A549 (cell line): ENCODE measurements at regions not wholly inside any gene's neighbourhood (a gene's known extent, or its start where the extent isn't known, plus 50 kb on each side); places are given as distances from the start of the nearest gene placed in this dataset.

ENCODE experiments used
- ATAC-seq, 2 experiments: fragments of 200-7000 bp in 1 of 2; fragments of >200 bp in 1 of 2; cut with Nextera tagmentation in 1 of 2; cut with Tn5 transposase in 1 of 2; 3 replicates each; pipeline versions ENCODE4 v1.8.0 to v1.9.1; 2018 to 2020; ENCODE audit warnings: mild to moderate bottlenecking in 1 of 2, moderate library complexity in 1 of 2
- CTCF ChIA-PET: fragments of 300-600 bp; sonication (Branson Sonifier 250); formaldehyde crosslinking; extraction: SDS; loops from one replicate; lab custom pipeline; 2021; ENCODE audit warnings: antibody characterized with exemption, inconsistent platforms; lab: Yijun Ruan, JAX
- POLR2A ChIA-PET: fragments of 350-600 bp; formaldehyde crosslinking; extraction: SDS; loops from one replicate; lab custom pipeline; 2021; ENCODE audit warnings: antibody characterized with exemption, inconsistent platforms; lab: Yijun Ruan, JAX
- DNase-seq, 2 experiments: peaks; one replicate each; pipeline versions ENCODE4 v3.0.0 to v3.0.0-alpha.2; 2011 to 2016; ENCODE audit warnings: low read depth in 1 of 2, low spot score in 1 of 2
- FAIRE-seq: peaks from 2 replicates; lab custom pipeline; 2011; peaks lifted over from hg19 to GRCh38; lab: Jason Lieb, UNC
- H3K27ac ChIP-seq, 2 experiments: fragments of >200 bp; sonication (Bioruptor Twin); formaldehyde crosslinking; 3 replicates each; pipeline ENCODE4 v1.5.1; 2016 to 2017
- H3K4me1 ChIP-seq: fragments of >200 bp; sonication (Bioruptor Twin); formaldehyde crosslinking; 3 replicates; pipeline ENCODE4 v1.6.1; 2016
- H3K4me2 ChIP-seq: fragments of >200 bp; sonication (Bioruptor Twin); formaldehyde crosslinking; 3 replicates; pipeline ENCODE4 v1.6.1; 2016
- H3K4me3 ChIP-seq: fragments of >200 bp; sonication (Bioruptor Twin); formaldehyde crosslinking; 3 replicates; pipeline ENCODE4 v1.5.1; 2016
- H3K9me3 ChIP-seq: fragments of >200 bp; sonication (Bioruptor Twin); formaldehyde crosslinking; 3 replicates; pipeline ENCODE4 v1.6.1; 2016
- ATOH8 ChIP-seq: fragments of 250-450 bp; sonication (Bioruptor Pico); IDR thresholded peaks from 2 replicates; pipeline ENCODE4 v1.5.0; 2020; ENCODE audit warnings: low read depth, mild to moderate bottlenecking, moderate library complexity
- BHLHE40 ChIP-seq: IDR thresholded peaks from 2 replicates; pipeline ENCODE4 v1.6.1; 2012; ENCODE audit warnings: low read depth, low read length, inconsistent platforms
- CBX8 ChIP-seq: fragments of 200-600 bp; sonication (generic); IDR thresholded peaks from 2 replicates; pipeline ENCODE4 v1.6.1; 2016
- EHF ChIP-seq: fragments of 250-450 bp; sonication (Bioruptor Pico); IDR thresholded peaks from 2 replicates; pipeline ENCODE4 v1.5.0; 2020; ENCODE audit warnings: mild to moderate bottlenecking
- EHMT2 ChIP-seq: fragments of 200-600 bp; sonication (generic); IDR thresholded peaks from 2 replicates; pipeline ENCODE4 v1.6.1; 2016; ENCODE audit warnings: antibody characterized with exemption, low read depth, mild to moderate bottlenecking, moderate library complexity
- EP300 ChIP-seq, 2 experiments: fragments of >200 bp; sonication (Bioruptor Twin); formaldehyde crosslinking; IDR thresholded peaks; 2 replicates in 1 of 2; 3 replicates in 1 of 2; pipeline ENCODE4 v1.6.1; 2016 to 2017
- ESRRA ChIP-seq: fragments of 150-350 bp; IDR thresholded peaks from 2 replicates; pipeline ENCODE4 v1.6.1; 2014; ENCODE audit warnings: mild to moderate bottlenecking, low read length, borderline replicate concordance
- FOSL2 ChIP-seq, 2 experiments: fragments of 450-650 bp in 1 of 2; fragments of >200 bp in 1 of 2; sonication (Bioruptor Twin) in 1 of 2; formaldehyde crosslinking; IDR thresholded peaks; 2 replicates each; pipeline versions ENCODE4 v1.5.0 to v1.6.1; 2016 to 2020; ENCODE audit warnings: mild to moderate bottlenecking in 1 of 2, moderate library complexity in 1 of 2
- FOXS1 ChIP-seq: fragments of 250-450 bp; sonication (Bioruptor Pico); IDR thresholded peaks from 2 replicates; pipeline ENCODE4 v1.5.0; 2020; ENCODE audit warnings: mild to moderate bottlenecking, moderate library complexity
- GATA3 ChIP-seq: IDR thresholded peaks from 2 replicates; pipeline ENCODE4 v1.6.1; 2012; ENCODE audit warnings: borderline replicate concordance
- HES2 ChIP-seq: fragments of >200 bp; sonication (Bioruptor Twin); formaldehyde crosslinking; IDR thresholded peaks from 2 replicates; pipeline ENCODE4 v1.6.1; 2016
- HEYL ChIP-seq: fragments of 250-450 bp; sonication (Bioruptor Pico); IDR thresholded peaks from 2 replicates; pipeline ENCODE4 v1.8.0; 2021; ENCODE audit warnings: mild to moderate bottlenecking, moderate library complexity
- HMGXB4 ChIP-seq: fragments of 250-450 bp; sonication (Bioruptor Pico); IDR thresholded peaks from 2 replicates; pipeline ENCODE4 v1.5.0; 2021; ENCODE audit warnings: mild to moderate bottlenecking, moderate library complexity, borderline replicate concordance
- HOXB5 ChIP-seq: fragments of 250-450 bp; sonication (Bioruptor Pico); IDR thresholded peaks from 2 replicates; pipeline ENCODE4 v1.5.0; 2020; ENCODE audit warnings: mild to moderate bottlenecking, moderate library complexity
- KDM1A ChIP-seq: fragments of 200-600 bp; sonication (generic); IDR thresholded peaks from 2 replicates; pipeline ENCODE4 v1.6.1; 2016; ENCODE audit warnings: low read depth, mild to moderate bottlenecking
- KDM5A ChIP-seq: fragments of 200-600 bp; sonication (generic); IDR thresholded peaks from 2 replicates; pipeline ENCODE4 v1.6.1; 2016; ENCODE audit warnings: antibody characterized with exemption, mild to moderate bottlenecking
- MAFK ChIP-seq: fragments of 450-650 bp; IDR thresholded peaks from 2 replicates; pipeline ENCODE4 v1.6.1; 2014; ENCODE audit not compliant: partially characterized antibody
- NFE2L2 ChIP-seq: fragments of 150-350 bp; conservative IDR thresholded peaks from 2 replicates; pipeline ENCODE4 v1.6.1; 2014; ENCODE audit warnings: low read length
- NPAS2 ChIP-seq: fragments of 250-450 bp; sonication (Bioruptor Pico); IDR thresholded peaks from 2 replicates; pipeline ENCODE4 v1.8.0; 2022; ENCODE audit warnings: mild to moderate bottlenecking, moderate library complexity, borderline replicate concordance
- PHF8 ChIP-seq: fragments of 200-600 bp; sonication (generic); IDR thresholded peaks from 2 replicates; pipeline ENCODE4 v1.6.1; 2016; ENCODE audit warnings: low read depth, mild to moderate bottlenecking, antibody characterized with exemption, moderate library complexity, borderline replicate concordance
- RARB ChIP-seq: fragments of 250-450 bp; sonication (Bioruptor Pico); IDR thresholded peaks from 2 replicates; pipeline ENCODE4 v1.8.0; 2021; ENCODE audit warnings: mild to moderate bottlenecking, moderate library complexity
- RCOR1 ChIP-seq: fragments of 150-350 bp; IDR thresholded peaks from 2 replicates; pipeline ENCODE4 v1.6.1; 2014; ENCODE audit warnings: antibody characterized with exemption, low read length, low read depth
- TFCP2L1 ChIP-seq: fragments of 250-450 bp; sonication (Bioruptor Pico); IDR thresholded peaks from 2 replicates; pipeline ENCODE4 v1.5.0; 2021; ENCODE audit warnings: mild to moderate bottlenecking
- TP53 ChIP-seq: fragments of 250-450 bp; sonication (Bioruptor Pico); IDR thresholded peaks from 2 replicates; pipeline ENCODE4 v1.5.0; 2021; ENCODE audit warnings: mild to moderate bottlenecking, moderate library complexity
- ZFP36 ChIP-seq: fragments of 450-650 bp; IDR thresholded peaks from 2 replicates; pipeline ENCODE4 v1.6.1; 2014; ENCODE audit warnings: borderline replicate concordance; ENCODE audit not compliant: partially characterized antibody
- ZNF302 ChIP-seq: fragments of 250-450 bp; sonication (Bioruptor Pico); IDR thresholded peaks from 2 replicates; pipeline ENCODE4 v1.9.0; 2021; ENCODE audit warnings: inconsistent platforms, mild to moderate bottlenecking, moderate library complexity
- ZSCAN20 ChIP-seq: fragments of 250-450 bp; sonication (Bioruptor Pico); IDR thresholded peaks from 2 replicates; pipeline ENCODE4 v1.8.0; 2022; ENCODE audit warnings: mild to moderate bottlenecking, moderate library complexity
- WGBS: methylation state at CpG from one replicate; pipeline ENCODE4 v1.1.6; 2017; ENCODE audit errors: missing lambda C conversion rate; 5-methylcytosine and 5-hydroxymethylcytosine counted together
- TF ChIP-seq, protein P1 (sequence below): IDR thresholded peaks from 2 replicates; pipeline ENCODE4 v1.6.1; 2012
- TF ChIP-seq, protein P2 (sequence below): IDR thresholded peaks from 2 replicates; pipeline ENCODE4 v1.6.1; 2012; ENCODE audit warnings: low read depth, borderline replicate concordance
- TF ChIP-seq, protein P3 (sequence below): fragments of >200 bp; sonication (Bioruptor Twin); formaldehyde crosslinking; IDR thresholded peaks from 3 replicates; pipeline ENCODE4 v1.6.1; 2016

DNA sequence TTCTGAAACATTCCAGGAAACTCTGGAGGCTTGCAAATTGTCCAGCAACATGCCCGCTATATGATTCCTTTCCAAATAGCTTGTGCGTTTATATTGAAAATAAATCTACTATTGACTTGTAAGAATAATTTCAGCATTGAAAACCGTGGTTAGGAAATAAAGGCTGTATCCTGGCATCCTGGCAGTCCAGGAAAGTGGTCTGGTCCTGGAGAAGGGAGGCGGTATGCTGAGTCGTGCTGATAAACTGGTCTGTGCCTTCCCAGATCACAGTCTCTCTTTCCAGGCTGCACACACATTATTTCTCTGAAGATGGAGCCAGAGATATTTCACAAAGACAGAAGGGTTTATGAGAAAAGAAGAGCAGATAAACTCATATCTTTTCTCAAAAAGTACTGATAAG is 350.1 kb upstream of the COBL start:
- POLR2A ChIA-PET, result no interaction called here
- TF ChIP-seq CBX8 (no peak), HOXB5 (CRISPR knock-in tag) (no peak)
- TF ChIP-seq, all 56 proteins: peak for 0
- H3K27ac ChIP-seq, result no peak overlapping the region
- no peaks in the 10 kb centered on the region for H3K4me1 ChIP-seq
- no peak for FAIRE-seq
- CTCF ChIA-PET, result no interaction called here
- H3K4me2 ChIP-seq, result no peak overlapping the region
- no peak for ATAC-seq
- no peaks in the 10 kb centered on the region for H3K9me3 ChIP-seq
- no peak overlapping the region for H3K4me3 ChIP-seq
- 24% methylated on average over 5 of the region's 5 CpGs for WGBS
- no peak for DNase-seq

DNA sequence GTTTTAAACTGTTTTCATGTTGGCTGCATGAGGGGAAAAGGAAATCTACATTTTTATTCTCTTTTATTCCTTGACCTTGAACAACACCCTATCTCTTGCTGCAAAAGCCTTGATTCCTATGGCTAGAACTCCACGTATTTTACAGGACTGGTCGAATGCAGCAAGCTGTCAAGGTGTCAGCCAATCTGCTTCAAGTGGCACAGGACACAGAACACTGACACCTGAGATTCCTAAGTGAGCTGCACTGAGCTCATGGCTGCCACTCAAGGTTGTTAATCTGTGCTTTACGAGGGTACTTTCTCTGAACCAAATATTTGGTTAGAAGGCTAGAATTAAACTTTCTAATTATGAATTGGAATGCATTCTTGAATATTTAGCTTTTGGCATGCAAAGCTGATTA is 349.7 kb upstream of the COBL start:
- no peak overlapping the region for H3K4me2 ChIP-seq
- no peak for FAIRE-seq
- no peaks in the 10 kb centered on the region for H3K4me1 ChIP-seq
- POLR2A ChIA-PET, result no interaction called here
- DNase-seq, result no peak
- no peaks in the 10 kb centered on the region for H3K9me3 ChIP-seq
- WGBS, result 2% methylated on average over 3 of the region's 3 CpGs
- no peak overlapping the region for H3K4me3 ChIP-seq
- no peak for ATAC-seq
- CTCF ChIA-PET, result no interaction called here
- no peak overlapping the region for H3K27ac ChIP-seq
- TF ChIP-seq NPAS2 (CRISPR knock-in tag) (no peak), ESRRA (no peak), ZNF302 (CRISPR knock-in tag) (no peak), MAFK (no peak), PHF8 (no peak), ATOH8 (CRISPR knock-in tag) (no peak), RCOR1 (no peak), KDM1A (no peak), FOSL2 (IDR thresholded peaks at IDR 0.05) (no peak), FOSL2 (CRISPR knock-in tag; IDR thresholded peaks at IDR 0.05) (no peak), HES2 (no peak), EP300 (IDR thresholded peaks at IDR 0.05) (no peak), BHLHE40 (no peak), EHF (CRISPR knock-in tag) (no peak)
- TF ChIP-seq, protein P1, sequence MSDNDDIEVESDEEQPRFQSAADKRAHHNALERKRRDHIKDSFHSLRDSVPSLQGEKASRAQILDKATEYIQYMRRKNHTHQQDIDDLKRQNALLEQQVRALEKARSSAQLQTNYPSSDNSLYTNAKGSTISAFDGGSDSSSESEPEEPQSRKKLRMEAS, result no peak

GRCh38 chr7:51665045-51665780 is 348.6 kb upstream of the COBL start:
- no peak for FAIRE-seq
- WGBS, result 20% methylated on average over 7 of the region's 7 CpGs
- POLR2A ChIA-PET, result no interaction called here
- TF ChIP-seq CBX8 (no peak), TP53 (no peak), GATA3 (no peak), NFE2L2 (no peak), NPAS2 (CRISPR knock-in tag) (no peak), ZFP36 (no peak), FOXS1 (CRISPR knock-in tag) (no peak), ZSCAN20 (CRISPR knock-in tag) (no peak), HEYL (no peak), ESRRA (no peak), TFCP2L1 (CRISPR knock-in tag) (no peak), BHLHE40 (no peak), RARB (CRISPR knock-in tag) (no peak), HMGXB4 (no peak), EHMT2 (no peak), KDM5A (no peak)
- TF ChIP-seq, protein P2, sequence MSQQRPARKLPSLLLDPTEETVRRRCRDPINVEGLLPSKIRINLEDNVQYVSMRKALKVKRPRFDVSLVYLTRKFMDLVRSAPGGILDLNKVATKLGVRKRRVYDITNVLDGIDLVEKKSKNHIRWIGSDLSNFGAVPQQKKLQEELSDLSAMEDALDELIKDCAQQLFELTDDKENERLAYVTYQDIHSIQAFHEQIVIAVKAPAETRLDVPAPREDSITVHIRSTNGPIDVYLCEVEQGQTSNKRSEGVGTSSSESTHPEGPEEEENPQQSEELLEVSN, result no peak
- TF ChIP-seq, protein P3, sequence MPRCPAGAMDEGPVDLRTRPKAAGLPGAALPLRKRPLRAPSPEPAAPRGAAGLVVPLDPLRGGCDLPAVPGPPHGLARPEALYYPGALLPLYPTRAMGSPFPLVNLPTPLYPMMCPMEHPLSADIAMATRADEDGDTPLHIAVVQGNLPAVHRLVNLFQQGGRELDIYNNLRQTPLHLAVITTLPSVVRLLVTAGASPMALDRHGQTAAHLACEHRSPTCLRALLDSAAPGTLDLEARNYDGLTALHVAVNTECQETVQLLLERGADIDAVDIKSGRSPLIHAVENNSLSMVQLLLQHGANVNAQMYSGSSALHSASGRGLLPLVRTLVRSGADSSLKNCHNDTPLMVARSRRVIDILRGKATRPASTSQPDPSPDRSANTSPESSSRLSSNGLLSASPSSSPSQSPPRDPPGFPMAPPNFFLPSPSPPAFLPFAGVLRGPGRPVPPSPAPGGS, result no peak
- TF ChIP-seq, all 56 proteins: peak for 0
- Histone ChIP-seq H3K4me1 (no peaks in the 10 kb centered on the region), H3K9me3 (no peaks in the 10 kb centered on the region), H3K4me3 (no peak overlapping the region), H3K27ac (no peak overlapping the region), H3K4me2 (no peak overlapping the region)
- DNase-seq (no peak), ATAC-seq (no peak)
- CTCF ChIA-PET, result no interaction called here
